Activated naive CD4-positive, alpha-beta T cell treated with anti-CD3 and anti-CD28 coated beads for 36 hours (primary cell): ENCODE measurements at regions not wholly inside any gene's neighbourhood (a gene's known extent, or its start where the extent isn't known, plus 50 kb on each side); places are given as distances from the start of the nearest gene placed in this dataset.

Experiments used
- CTCF ChIA-PET: fragments of 350-600 bp; sonication (Branson Sonifier 250); formaldehyde crosslinking; loops from one replicate; lab custom pipeline; 2021; ENCODE audit warnings: antibody characterized with exemption; lab: Charles Lee
- DNase-seq: peaks from one replicate; pipeline ENCODE4 v3.0.0-alpha.2; 2020
- H3K27ac Mint-ChIP-seq: one replicate; pipeline ENCODE4 v1.8.0; 2021; ENCODE audit warnings: mild to moderate bottlenecking, mixed read lengths
- H3K27me3 Mint-ChIP-seq: one replicate; pipeline ENCODE4 v1.8.0; 2021; ENCODE audit warnings: low read depth, mixed read lengths
- H3K36me3 Mint-ChIP-seq: one replicate; pipeline ENCODE4 v1.8.0; 2021; ENCODE audit warnings: low read depth, mixed read lengths
- H3K4me1 Mint-ChIP-seq: one replicate; pipeline ENCODE4 v1.8.0; 2021; ENCODE audit warnings: low read depth, mixed read lengths
- H3K4me3 Mint-ChIP-seq: one replicate; pipeline ENCODE4 v1.8.0; 2021; ENCODE audit warnings: mild to moderate bottlenecking, moderate library complexity, mixed read lengths
- H3K9me3 Mint-ChIP-seq: one replicate; pipeline ENCODE4 v1.8.0; 2021; ENCODE audit warnings: mixed read lengths
- intact Hi-C: fragments of 100-400 bp; cut with micrococcal nuclease; formaldehyde crosslinking; loops from one replicate; pipeline ENCODE4 v1.15.1; 2023

DNA sequence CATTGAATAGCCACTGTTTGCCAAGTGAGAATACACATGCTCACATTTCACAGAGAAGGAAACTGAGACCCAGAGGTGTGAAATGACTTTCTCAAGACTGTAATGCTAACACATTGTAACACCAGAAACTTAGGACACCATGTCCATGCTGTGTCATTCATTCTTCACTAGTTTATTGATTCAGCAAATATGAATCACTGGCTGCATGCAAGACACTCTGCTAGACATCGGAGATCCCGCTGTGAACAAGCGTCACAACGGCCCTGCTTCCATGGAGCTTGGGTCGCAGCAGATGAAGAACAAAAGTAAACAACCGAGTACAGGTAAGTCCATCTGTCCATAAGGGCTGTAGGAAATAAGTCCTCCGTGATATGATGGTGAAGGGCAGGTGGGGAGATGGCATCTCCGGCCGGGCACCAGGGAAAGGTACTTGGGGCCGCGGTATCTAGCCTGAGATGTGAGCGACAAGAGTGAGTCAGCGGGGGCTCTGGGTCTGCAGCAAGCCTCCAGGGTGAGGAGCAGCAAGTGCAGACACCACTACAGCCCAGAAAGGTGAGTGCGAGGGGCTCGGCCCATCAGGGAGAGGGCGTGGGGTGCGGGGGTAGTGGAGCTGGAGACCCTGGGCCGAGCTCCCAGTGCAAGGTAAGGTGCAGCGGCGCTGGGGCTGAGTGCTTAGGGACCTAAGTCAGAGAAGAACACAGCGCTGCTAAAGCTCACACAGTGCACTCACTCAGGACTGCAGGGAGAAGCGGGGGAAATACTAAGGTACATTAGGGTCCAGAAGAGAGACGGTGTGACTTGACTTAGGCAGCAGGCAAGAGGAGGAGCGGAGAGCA lies 391.2 kb downstream of the FBXO15 start:
- CTCF ChIA-PET: no interaction called here
- no peak overlapping the region for H3K4me3 Mint-ChIP-seq
- H3K36me3 Mint-ChIP-seq: no peaks in the 10 kb centered on the region
- no peak for DNase-seq
- H3K27me3 Mint-ChIP-seq: no peaks in the 10 kb centered on the region
- no peak overlapping the region for H3K27ac Mint-ChIP-seq
- no peaks in the 10 kb centered on the region for H3K9me3 Mint-ChIP-seq
- intact Hi-C loops: no loop called here
- no peaks in the 10 kb centered on the region for H3K4me1 Mint-ChIP-seq

DNA sequence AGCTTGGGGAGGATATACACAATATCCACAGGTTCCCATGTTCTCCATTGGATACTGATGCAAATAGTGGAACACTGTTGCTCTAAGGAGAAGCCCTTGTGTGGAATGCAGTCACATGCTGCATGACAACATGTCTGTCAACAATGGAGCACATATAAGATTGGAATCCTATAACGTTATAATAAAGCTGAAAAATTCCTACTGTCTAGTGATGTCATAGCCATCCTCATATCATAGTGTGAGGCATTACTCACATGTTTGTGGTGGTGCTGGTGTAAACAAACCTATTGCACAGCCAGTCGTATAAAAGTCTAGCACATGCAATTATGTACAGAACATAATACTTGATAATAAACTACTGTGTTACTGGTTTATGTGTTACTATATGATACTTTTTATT lies 394.7 kb downstream of the FBXO15 start:
- Mint-ChIP-seq H3K4me3 (no peak overlapping the region), H3K4me1 (no peaks in the 10 kb centered on the region), H3K36me3 (no peaks in the 10 kb centered on the region), H3K27me3 (no peaks in the 10 kb centered on the region), H3K9me3 (no peaks in the 10 kb centered on the region), H3K27ac (no peak overlapping the region)
- CTCF ChIA-PET: no interaction called here
- no peak for DNase-seq
- intact Hi-C loops: no loop called here

GRCh38 chr18:73752546-73752945 lies 395.1 kb downstream of the FBXO15 start:
- no peak overlapping the region for H3K27ac Mint-ChIP-seq
- no peak for DNase-seq
- no peak overlapping the region for H3K4me3 Mint-ChIP-seq
- H3K9me3 Mint-ChIP-seq: no peaks in the 10 kb centered on the region
- H3K36me3 Mint-ChIP-seq: no peaks in the 10 kb centered on the region
- no peaks in the 10 kb centered on the region for H3K27me3 Mint-ChIP-seq
- intact Hi-C loops: no loop called here
- H3K4me1 Mint-ChIP-seq: no peaks in the 10 kb centered on the region
- CTCF ChIA-PET: no interaction called here

- CTCF ChIA-PET: no interaction called here
- Mint-ChIP-seq H3K27ac (no peak overlapping the region), H3K36me3 (no peaks in the 10 kb centered on the region), H3K27me3 (no peaks in the 10 kb centered on the region), H3K4me3 (no peak overlapping the region), H3K4me1 (no peaks in the 10 kb centered on the region), H3K9me3 (no peaks in the 10 kb centered on the region)
- no peak for DNase-seq
- intact Hi-C loops: no loop called here
These were observed 397.6 kb downstream of the FBXO15 start for GRCh38 chr18:73750052-73750451.

- no peaks in the 10 kb centered on the region for H3K27me3 Mint-ChIP-seq
- intact Hi-C loops: no loop called here
- no peak for DNase-seq
- H3K4me3 Mint-ChIP-seq: no peak overlapping the region
- H3K9me3 Mint-ChIP-seq: no peaks in the 10 kb centered on the region
- no peaks in the 10 kb centered on the region for H3K4me1 Mint-ChIP-seq
- no peaks in the 10 kb centered on the region for H3K36me3 Mint-ChIP-seq
- H3K27ac Mint-ChIP-seq: no peak overlapping the region
- CTCF ChIA-PET: no interaction called here
These were observed 398.3 kb downstream of the FBXO15 start for GRCh38 chr18:73749304-73749703.

GRCh38 chr18:73748731-73749130 lies 398.9 kb downstream of the FBXO15 start:
- no peak overlapping the region for H3K4me3 Mint-ChIP-seq
- no peaks in the 10 kb centered on the region for H3K27me3 Mint-ChIP-seq
- H3K36me3 Mint-ChIP-seq: no peaks in the 10 kb centered on the region
- H3K9me3 Mint-ChIP-seq: no peaks in the 10 kb centered on the region
- no peak for DNase-seq
- intact Hi-C loops: no loop called here
- no peaks in the 10 kb centered on the region for H3K4me1 Mint-ChIP-seq
- no peak overlapping the region for H3K27ac Mint-ChIP-seq
- CTCF ChIA-PET: no interaction called here

DNA sequence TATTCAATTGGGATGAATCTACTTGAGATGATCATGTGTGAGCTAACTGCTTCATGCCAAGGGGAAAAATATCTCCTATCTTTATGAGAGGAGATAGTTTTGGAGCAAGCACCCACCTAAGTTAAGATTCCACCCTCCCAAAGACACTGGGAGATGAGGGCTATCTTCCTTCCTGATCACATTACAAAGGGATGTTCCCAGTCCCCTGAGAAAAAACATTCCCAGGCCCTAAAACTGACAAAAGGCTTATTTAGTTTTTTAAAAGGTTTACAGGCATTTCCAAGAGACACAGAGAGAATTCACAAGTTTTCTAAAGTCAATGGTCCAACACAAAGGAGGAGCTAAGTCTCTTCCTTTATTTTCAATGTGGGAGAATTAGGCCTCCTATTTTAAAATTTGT lies 401.5 kb downstream of the FBXO15 start:
- no peak overlapping the region for H3K4me3 Mint-ChIP-seq
- H3K27me3 Mint-ChIP-seq: no peaks in the 10 kb centered on the region
- intact Hi-C loops: no loop called here
- no peaks in the 10 kb centered on the region for H3K9me3 Mint-ChIP-seq
- no peaks in the 10 kb centered on the region for H3K36me3 Mint-ChIP-seq
- no peaks in the 10 kb centered on the region for H3K4me1 Mint-ChIP-seq
- DNase-seq: no peak
- CTCF ChIA-PET: no interaction called here
- H3K27ac Mint-ChIP-seq: no peak overlapping the region

GRCh38 chr18:73742957-73743356 lies 404.7 kb downstream of the FBXO15 start:
- intact Hi-C loops: no loop called here
- no peaks in the 10 kb centered on the region for H3K4me1 Mint-ChIP-seq
- no peak overlapping the region for H3K4me3 Mint-ChIP-seq
- H3K27me3 Mint-ChIP-seq: no peaks in the 10 kb centered on the region
- H3K27ac Mint-ChIP-seq: no peak overlapping the region
- DNase-seq: no peak
- H3K9me3 Mint-ChIP-seq: no peaks in the 10 kb centered on the region
- H3K36me3 Mint-ChIP-seq: no peaks in the 10 kb centered on the region
- CTCF ChIA-PET: no interaction called here

DNA sequence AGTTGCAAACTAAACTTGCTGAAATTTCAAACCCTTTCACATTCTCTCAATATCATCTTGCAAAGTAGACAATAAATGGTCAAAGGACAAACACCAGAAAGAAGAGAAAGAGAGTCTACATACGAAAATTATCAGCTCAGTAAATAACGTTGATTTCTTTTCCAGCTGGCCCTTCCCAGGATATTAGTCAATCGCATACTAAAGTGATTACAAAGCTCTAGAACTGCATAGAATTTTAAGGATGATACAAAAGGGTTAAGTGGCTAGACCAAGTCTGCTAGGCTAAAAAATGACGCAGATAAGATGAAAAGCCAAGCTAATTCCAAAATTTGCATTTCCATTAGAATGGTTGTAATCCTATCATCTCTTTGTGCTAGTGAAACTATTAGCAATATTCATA lies 405.7 kb downstream of the FBXO15 start:
- H3K4me3 Mint-ChIP-seq: no peak overlapping the region
- DNase-seq: no peak
- no peak overlapping the region for H3K27ac Mint-ChIP-seq
- H3K36me3 Mint-ChIP-seq: no peaks in the 10 kb centered on the region
- H3K9me3 Mint-ChIP-seq: no peaks in the 10 kb centered on the region
- no peaks in the 10 kb centered on the region for H3K27me3 Mint-ChIP-seq
- CTCF ChIA-PET: no interaction called here
- H3K4me1 Mint-ChIP-seq: no peaks in the 10 kb centered on the region
- intact Hi-C loops: no loop called here

GRCh38 chr18:73739098-73739497 lies 408.5 kb downstream of the FBXO15 start:
- H3K36me3 Mint-ChIP-seq: no peaks in the 10 kb centered on the region
- H3K27me3 Mint-ChIP-seq: no peaks in the 10 kb centered on the region
- H3K4me3 Mint-ChIP-seq: no peak overlapping the region
- no peaks in the 10 kb centered on the region for H3K4me1 Mint-ChIP-seq
- CTCF ChIA-PET: no interaction called here
- no peak for DNase-seq
- no peaks in the 10 kb centered on the region for H3K9me3 Mint-ChIP-seq
- intact Hi-C loops: no loop called here
- no peak overlapping the region for H3K27ac Mint-ChIP-seq

DNA sequence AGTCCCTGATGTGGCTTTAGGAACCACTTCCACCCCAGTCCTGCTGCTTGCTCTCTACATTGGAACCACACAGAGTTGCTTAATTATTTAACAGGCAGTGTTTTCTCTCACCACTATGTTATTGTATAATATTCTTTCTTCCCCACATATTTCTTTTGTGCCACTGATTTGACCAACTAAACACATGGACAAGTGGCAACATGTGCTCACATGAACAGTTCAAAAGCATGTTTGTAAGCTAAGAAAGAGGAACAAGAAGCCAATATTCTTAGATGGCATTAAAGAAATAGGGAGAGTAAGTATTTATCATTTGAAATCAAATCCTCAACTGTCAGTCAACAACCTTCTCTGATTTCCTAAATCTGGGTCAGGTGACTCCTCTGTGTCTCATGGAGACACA lies 409.6 kb downstream of the FBXO15 start:
- Mint-ChIP-seq H3K27ac (no peak overlapping the region), H3K4me1 (no peaks in the 10 kb centered on the region), H3K27me3 (no peaks in the 10 kb centered on the region), H3K9me3 (no peaks in the 10 kb centered on the region), H3K36me3 (no peaks in the 10 kb centered on the region), H3K4me3 (no peak overlapping the region)
- intact Hi-C loops: no loop called here
- CTCF ChIA-PET: interaction anchor here (0.7 kb wide), 1 partner anchor 31 kb away, joined by 3 read pairs; no protein-coding TSS in a partner anchor
- no peak for DNase-seq

GRCh38 chr18:73735836-73736235 lies 411.8 kb downstream of the FBXO15 start:
- DNase-seq: no peak
- Mint-ChIP-seq H3K27ac (no peak overlapping the region), H3K4me3 (no peak overlapping the region), H3K36me3 (no peaks in the 10 kb centered on the region), H3K9me3 (peaks cover 2% of the 10 kb centered on the region), H3K27me3 (no peaks in the 10 kb centered on the region), H3K4me1 (no peaks in the 10 kb centered on the region)
- CTCF ChIA-PET: no interaction called here
- intact Hi-C loops: no loop called here

DNA sequence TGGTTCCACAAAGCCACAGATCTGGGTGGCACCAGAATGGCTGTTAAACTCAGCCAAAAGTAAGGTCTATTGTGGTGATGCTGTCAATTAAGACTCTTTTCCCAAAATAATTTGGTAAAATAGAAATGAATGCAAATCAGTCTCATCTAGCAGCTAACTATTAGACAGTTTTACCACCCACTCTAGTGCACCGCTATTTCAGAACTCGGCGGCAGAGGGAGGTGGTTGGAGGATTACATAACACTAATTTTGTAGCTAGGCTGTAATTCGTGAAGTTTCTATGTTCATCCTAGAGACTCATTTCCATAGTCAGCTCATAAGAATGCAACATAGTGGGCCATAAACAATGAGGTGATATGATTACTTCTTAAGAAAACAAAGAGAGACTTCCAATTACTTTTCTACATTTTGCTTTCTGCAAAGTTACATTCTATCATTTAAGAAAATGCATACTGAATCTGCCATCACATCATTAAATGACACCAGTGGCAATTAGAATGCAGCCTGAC lies 413.8 kb downstream of the FBXO15 start:
- intact Hi-C loops: no loop called here
- no peak overlapping the region for H3K27ac Mint-ChIP-seq
- CTCF ChIA-PET: no interaction called here
- H3K9me3 Mint-ChIP-seq: peaks cover 2% of the 10 kb centered on the region
- H3K4me3 Mint-ChIP-seq: no peak overlapping the region
- H3K4me1 Mint-ChIP-seq: no peaks in the 10 kb centered on the region
- no peaks in the 10 kb centered on the region for H3K27me3 Mint-ChIP-seq
- no peaks in the 10 kb centered on the region for H3K36me3 Mint-ChIP-seq
- no peak for DNase-seq
